ENCODE measurements at regions not wholly inside any gene's neighbourhood (a gene's known extent, or its start where the extent isn't known, plus 50 kb on each side); places are given as distances from the start of the nearest gene placed in this dataset.

DNA sequence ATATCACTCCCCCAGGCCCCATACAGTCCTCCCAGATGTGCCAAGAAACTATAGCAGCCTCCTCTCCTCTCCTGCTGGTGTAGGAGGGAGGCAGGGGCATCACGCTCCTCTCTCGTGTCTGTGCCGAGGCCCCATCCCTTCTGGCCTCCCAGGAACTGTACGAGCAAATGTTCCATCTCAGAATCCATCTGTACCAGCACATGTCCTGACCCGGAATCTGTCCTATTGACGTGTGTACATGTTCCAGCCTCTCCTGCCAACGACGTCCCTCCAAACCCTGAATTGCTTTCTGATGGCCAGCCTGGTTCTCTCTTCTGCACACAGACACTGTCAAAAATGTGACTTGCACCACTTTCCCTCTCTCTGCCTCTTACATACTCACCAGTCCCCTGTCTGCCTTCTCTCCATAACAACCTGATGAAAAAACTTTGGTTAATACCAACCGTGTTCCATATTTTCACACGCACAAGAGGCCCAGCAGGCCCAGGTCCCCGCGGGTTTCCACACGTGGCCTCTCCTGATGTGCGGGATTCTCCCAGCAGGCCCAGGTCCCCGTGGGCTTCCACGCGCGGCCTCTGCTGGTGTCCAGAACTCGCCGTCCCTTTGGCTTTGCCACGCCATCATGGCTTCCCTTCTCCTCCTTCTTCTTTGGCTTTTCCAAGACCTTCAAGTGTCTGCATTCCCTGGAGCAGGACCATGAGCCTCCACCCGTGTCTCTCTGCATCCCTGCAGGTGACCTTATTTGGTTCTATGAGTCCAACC, 125.2 kb upstream of the THBS2 start:
- TF ChIP-seq, protein P1, sequence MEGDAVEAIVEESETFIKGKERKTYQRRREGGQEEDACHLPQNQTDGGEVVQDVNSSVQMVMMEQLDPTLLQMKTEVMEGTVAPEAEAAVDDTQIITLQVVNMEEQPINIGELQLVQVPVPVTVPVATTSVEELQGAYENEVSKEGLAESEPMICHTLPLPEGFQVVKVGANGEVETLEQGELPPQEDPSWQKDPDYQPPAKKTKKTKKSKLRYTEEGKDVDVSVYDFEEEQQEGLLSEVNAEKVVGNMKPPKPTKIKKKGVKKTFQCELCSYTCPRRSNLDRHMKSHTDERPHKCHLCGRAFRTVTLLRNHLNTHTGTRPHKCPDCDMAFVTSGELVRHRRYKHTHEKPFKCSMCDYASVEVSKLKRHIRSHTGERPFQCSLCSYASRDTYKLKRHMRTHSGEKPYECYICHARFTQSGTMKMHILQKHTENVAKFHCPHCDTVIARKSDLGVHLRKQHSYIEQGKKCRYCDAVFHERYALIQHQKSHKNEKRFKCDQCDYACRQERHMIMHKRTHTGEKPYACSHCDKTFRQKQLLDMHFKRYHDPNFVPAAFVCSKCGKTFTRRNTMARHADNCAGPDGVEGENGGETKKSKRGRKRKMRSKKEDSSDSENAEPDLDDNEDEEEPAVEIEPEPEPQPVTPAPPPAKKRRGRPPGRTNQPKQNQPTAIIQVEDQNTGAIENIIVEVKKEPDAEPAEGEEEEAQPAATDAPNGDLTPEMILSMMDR (IDR thresholded peaks at IDR 0.05 in 4 of 5, conservative IDR thresholded peaks at IDR 0.05 in 1 of 5), result no peak
- no peak for TF ChIP-seq POLR2A (IDR thresholded peaks at IDR 0.05)
